Fibroblast of mammary gland (primary cell): ENCODE measurements at regions not wholly inside any gene's neighbourhood (a gene's known extent, or its start where the extent isn't known, plus 50 kb on each side); places are given as distances from the start of the nearest gene placed in this dataset.

ENCODE experiments used
- DNase-seq: peaks from one replicate; pipeline ENCODE4 v3.0.0-alpha.2; 2010; ENCODE audit warnings: low read depth
- H3K4me3 ChIP-seq: 2 replicates; pipeline ENCODE4 v1.5.1; 2011; ENCODE audit warnings: low read depth, mild to moderate bottlenecking, low read length, moderate library complexity; ENCODE audit not compliant: control insufficient read depth
- TF ChIP-seq, protein P1 (sequence below): conservative IDR thresholded peaks from 2 replicates; pipeline ENCODE4 v1.5.1; 2011; ENCODE audit warnings: low read depth, low read length, inconsistent platforms; ENCODE audit not compliant: control insufficient read depth, insufficient read depth

DNA sequence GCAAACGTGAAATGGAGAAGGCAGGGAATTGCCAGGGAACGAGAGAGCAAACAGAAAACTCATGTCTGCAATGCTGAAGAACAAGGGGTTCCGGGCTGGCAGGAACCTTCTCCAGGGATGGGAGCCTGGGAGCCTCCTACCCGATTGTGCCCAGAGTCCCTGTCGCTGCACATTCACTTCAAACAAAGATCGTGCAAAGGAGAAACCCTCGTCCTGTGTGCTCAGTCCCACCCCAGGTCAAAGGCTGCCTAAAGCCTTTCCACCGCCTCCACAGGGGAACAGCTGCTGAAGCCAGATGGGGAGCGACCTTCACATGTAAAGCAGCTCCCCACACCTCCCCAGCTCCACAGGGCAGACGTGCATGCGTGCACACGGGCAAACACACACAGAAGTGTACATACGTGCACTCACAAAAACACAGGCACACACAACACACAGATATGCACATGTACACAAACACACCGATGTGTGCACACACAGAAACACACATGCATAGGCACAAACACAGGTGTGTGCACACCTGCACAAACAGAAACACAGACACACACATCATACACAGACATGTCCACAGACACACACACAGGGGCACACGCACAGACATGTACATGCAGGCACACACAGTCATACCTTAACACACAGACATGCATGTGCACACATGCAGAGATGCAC lies 460.1 kb upstream of the SALL3 start:
- TF ChIP-seq, protein P1, sequence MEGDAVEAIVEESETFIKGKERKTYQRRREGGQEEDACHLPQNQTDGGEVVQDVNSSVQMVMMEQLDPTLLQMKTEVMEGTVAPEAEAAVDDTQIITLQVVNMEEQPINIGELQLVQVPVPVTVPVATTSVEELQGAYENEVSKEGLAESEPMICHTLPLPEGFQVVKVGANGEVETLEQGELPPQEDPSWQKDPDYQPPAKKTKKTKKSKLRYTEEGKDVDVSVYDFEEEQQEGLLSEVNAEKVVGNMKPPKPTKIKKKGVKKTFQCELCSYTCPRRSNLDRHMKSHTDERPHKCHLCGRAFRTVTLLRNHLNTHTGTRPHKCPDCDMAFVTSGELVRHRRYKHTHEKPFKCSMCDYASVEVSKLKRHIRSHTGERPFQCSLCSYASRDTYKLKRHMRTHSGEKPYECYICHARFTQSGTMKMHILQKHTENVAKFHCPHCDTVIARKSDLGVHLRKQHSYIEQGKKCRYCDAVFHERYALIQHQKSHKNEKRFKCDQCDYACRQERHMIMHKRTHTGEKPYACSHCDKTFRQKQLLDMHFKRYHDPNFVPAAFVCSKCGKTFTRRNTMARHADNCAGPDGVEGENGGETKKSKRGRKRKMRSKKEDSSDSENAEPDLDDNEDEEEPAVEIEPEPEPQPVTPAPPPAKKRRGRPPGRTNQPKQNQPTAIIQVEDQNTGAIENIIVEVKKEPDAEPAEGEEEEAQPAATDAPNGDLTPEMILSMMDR = no peak
- DNase-seq = no peak
- no peak overlapping the region for H3K4me3 ChIP-seq

- TF ChIP-seq, protein P1 = no peak
- no peak for DNase-seq
- no peak overlapping the region for H3K4me3 ChIP-seq
Observed at GRCh38 chr18:78521136-78521535, 458.5 kb upstream of the SALL3 start.

DNA sequence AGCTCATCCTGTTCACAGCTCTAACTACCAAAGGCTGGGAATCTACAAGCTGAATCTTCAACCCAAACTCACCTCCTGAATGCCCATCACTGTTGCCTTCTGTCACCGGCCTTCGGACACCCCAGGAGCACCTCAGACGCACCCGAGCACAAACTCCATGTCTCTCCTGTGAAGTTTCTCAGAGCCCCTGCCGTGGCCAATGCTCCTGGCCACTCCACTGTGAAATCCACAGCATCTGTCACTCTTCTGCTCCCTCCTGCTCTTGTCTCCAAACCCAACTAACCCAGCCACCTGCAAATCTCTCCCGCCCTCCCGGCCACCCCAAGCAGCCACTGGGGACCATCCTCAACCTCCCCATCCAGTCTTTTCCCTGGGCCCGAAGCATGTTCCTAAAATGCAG lies 457.9 kb upstream of the SALL3 start:
- TF ChIP-seq, protein P1 = no peak
- no peak for DNase-seq

GRCh38 chr18:78522507-78522906 lies 457.1 kb upstream of the SALL3 start:
- no peak for DNase-seq
- no peak overlapping the region for H3K4me3 ChIP-seq
- TF ChIP-seq, protein P1 = no peak

More for the DNA sequence above, 457.9 kb upstream of the SALL3 start:
- no peak overlapping the region for H3K4me3 ChIP-seq

DNA sequence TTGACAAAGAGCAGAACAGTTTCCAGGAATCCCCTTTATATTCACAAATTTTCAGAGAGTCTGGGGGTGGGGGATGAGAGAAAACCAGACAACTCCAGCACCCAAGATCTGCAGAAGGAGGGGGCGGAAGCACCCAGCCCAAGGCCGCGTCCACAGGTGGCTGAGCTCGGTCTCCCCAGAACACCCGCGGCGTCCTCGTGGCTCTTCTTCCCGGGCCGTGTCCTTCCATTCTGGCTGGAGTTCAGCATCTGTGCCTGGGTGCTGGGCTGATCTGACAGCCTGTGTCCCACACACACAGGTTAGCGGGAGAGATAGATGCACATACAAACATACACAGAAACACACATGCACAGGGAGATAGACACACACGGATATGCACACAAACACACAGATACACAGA lies 455.8 kb upstream of the SALL3 start:
- DNase-seq = no peak
- H3K4me3 ChIP-seq = no peak overlapping the region

GRCh38 chr18:78525366-78526111 lies 454.1 kb upstream of the SALL3 start:
- DNase-seq = peak; percentile 1
- H3K4me3 ChIP-seq = no peak overlapping the region
- TF ChIP-seq, protein P1 = no peak

More for the DNA sequence above, 455.8 kb upstream of the SALL3 start:
- TF ChIP-seq, protein P1 = no peak
